HG03097 (cell line): ENCODE measurements at regions not wholly inside any gene's neighbourhood (a gene's known extent, or its start where the extent isn't known, plus 50 kb on each side); places are given as distances from the start of the nearest gene placed in this dataset.

Source experiments
- ATAC-seq: cut with Tn5 transposase; IDR thresholded peaks from one replicate; pipeline ENCODE4 v1.9.1; 2021; ENCODE audit not compliant: unreplicated experiment, low FRiP score

- ATAC-seq, result no peak
Measured at GRCh38 chr14:82270286-82270685, 736.6 kb upstream of the SEL1L start.

- ATAC-seq, result no peak
Measured at GRCh38 chr14:82298811-82299210, 765.2 kb upstream of the SEL1L start.

GRCh38 chr14:82309199-82309598 lies 775.5 kb upstream of the SEL1L start:
- no peak for ATAC-seq

- no peak for ATAC-seq
Measured at GRCh38 chr14:82313889-82314288, 780.2 kb upstream of the SEL1L start.

- ATAC-seq, result no peak
Measured at GRCh38 chr14:82328442-82328841, 794.8 kb upstream of the SEL1L start.

GRCh38 chr14:82341261-82341810 lies 807.7 kb upstream of the SEL1L start:
- ATAC-seq, result no peak

GRCh38 chr14:82342596-82342995 lies 808.9 kb upstream of the SEL1L start:
- no peak for ATAC-seq

GRCh38 chr14:82345184-82345583 lies 811.5 kb upstream of the SEL1L start:
- no peak for ATAC-seq

- ATAC-seq, result no peak
Measured at GRCh38 chr14:82354126-82354525, 820.5 kb upstream of the SEL1L start.

- ATAC-seq, result no peak
Measured at GRCh38 chr14:82359201-82359600, 825.5 kb upstream of the SEL1L start.

GRCh38 chr14:82362452-82362851 lies 828.8 kb upstream of the SEL1L start:
- no peak for ATAC-seq

- no peak for ATAC-seq
Measured at GRCh38 chr14:82365471-82365870, 831.8 kb upstream of the SEL1L start.

GRCh38 chr14:82366803-82367202 lies 833.1 kb upstream of the SEL1L start:
- no peak for ATAC-seq

- ATAC-seq, result no peak
Measured at GRCh38 chr14:82379291-82379690, 845.6 kb upstream of the SEL1L start.

GRCh38 chr14:82385048-82385447 lies 851.4 kb upstream of the SEL1L start:
- no peak for ATAC-seq

- ATAC-seq, result no peak
Measured at GRCh38 chr14:82387699-82388098, 854.0 kb upstream of the SEL1L start.

GRCh38 chr14:82388488-82388887 lies 854.8 kb upstream of the SEL1L start:
- ATAC-seq, result no peak

- ATAC-seq, result no peak
Measured at GRCh38 chr14:82390586-82390985, 856.9 kb upstream of the SEL1L start.

GRCh38 chr14:82394916-82395315 lies 861.3 kb upstream of the SEL1L start:
- ATAC-seq, result no peak

- no peak for ATAC-seq
Measured at GRCh38 chr14:82398256-82398655, 864.6 kb upstream of the SEL1L start.

- ATAC-seq, result no peak
Measured at GRCh38 chr14:82403987-82404386, 870.3 kb upstream of the SEL1L start.

GRCh38 chr14:82410064-82410463 lies 876.4 kb upstream of the SEL1L start:
- ATAC-seq, result no peak

GRCh38 chr14:82411298-82411697 lies 877.6 kb upstream of the SEL1L start:
- ATAC-seq, result no peak
